DOHH2 (cell line): ENCODE measurements at regions not wholly inside any gene's neighbourhood (a gene's known extent, or its start where the extent isn't known, plus 50 kb on each side); places are given as distances from the start of the nearest gene placed in this dataset.

Experiments used
- CTCF ChIP-seq: fragments of 200-600 bp; sonication (generic); IDR thresholded peaks from one replicate; pipeline ENCODE4 v1.5.1; 2014; ENCODE audit warnings: antibody characterized with exemption, mild to moderate bottlenecking, low read depth, low read length; ENCODE audit not compliant: poor library complexity, severe bottlenecking
- EZH2phosphoT487 ChIP-seq: fragments of 200-600 bp; sonication (generic); IDR thresholded peaks from 2 replicates; pipeline ENCODE4 v1.6.1; 2017; ENCODE audit warnings: borderline replicate concordance, mild to moderate bottlenecking, antibody characterized with exemption, low read length, moderate library complexity, mixed read lengths

- TF ChIP-seq CTCF (no peak), EZH2phosphoT487 (no peak)
Observed at GRCh38 chr7:65731129-65731528, 141.7 kb upstream of the VKORC1L1 start.
